GM13977 (cell line): ENCODE measurements at regions not wholly inside any gene's neighbourhood (a gene's known extent, or its start where the extent isn't known, plus 50 kb on each side); places are given as distances from the start of the nearest gene placed in this dataset.

Source experiments
- DNase-seq: peaks from one replicate; pipeline ENCODE4 v3.0.0; 2012; ENCODE audit warnings: low spot score
- in situ Hi-C: fragments of 300-500 bp; cut with MboI; formaldehyde crosslinking; loops from one replicate; pipeline ENCODE4 v1.12.0; 2022; ENCODE audit warnings: low sequenced_read_pairs, low pct_unique_long_range_greater_than_20kb, mixed read lengths, inconsistent platforms; ENCODE audit not compliant: unreplicated experiment
- TF ChIP-seq, protein P1 (sequence below): IDR thresholded peaks from 2 replicates; pipeline ENCODE4 v1.5.1; 2012; ENCODE audit warnings: mild to moderate bottlenecking, control low read depth; ENCODE audit not compliant: insufficient read depth; ENCODE audit errors: extremely low read depth, missing control alignments

DNA sequence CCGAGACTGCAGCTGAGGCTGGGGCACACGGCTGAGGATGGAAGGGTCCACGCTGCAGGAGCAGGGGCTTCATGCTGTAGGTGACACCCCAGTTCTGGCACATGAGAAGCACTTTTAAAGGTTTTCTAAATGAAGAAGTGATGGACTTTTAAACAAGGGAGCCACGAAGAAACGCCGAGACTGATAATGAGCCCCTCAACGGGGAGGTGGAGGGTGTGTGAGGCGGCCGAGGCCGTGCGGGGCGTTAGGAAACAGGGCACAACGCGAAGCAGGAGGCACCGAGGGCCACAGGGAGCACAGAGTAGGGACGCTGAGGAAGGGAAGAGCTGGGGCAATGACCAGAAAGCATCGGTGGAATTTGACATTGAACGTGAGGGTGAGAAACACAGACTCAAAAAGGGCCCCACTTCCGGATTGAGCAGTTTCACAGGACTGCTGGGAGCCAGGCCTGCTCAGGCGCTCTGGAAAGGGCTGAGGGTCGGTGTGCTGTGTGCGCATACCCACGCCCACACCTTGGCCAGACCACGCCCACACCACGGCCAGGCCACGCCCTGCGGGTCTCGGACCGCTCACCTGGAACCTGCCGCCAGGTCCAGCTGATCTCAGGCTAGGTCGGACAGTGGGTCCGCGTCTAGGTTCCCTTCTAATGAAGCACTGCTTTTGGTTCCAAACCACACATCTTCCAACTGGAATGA is 115.7 kb downstream of the GYPC start:
- in situ Hi-C loops = loop anchor here (10.0 kb wide), 1 partner anchor 247 kb away; no protein-coding TSS in a partner anchor
- TF ChIP-seq, protein P1, sequence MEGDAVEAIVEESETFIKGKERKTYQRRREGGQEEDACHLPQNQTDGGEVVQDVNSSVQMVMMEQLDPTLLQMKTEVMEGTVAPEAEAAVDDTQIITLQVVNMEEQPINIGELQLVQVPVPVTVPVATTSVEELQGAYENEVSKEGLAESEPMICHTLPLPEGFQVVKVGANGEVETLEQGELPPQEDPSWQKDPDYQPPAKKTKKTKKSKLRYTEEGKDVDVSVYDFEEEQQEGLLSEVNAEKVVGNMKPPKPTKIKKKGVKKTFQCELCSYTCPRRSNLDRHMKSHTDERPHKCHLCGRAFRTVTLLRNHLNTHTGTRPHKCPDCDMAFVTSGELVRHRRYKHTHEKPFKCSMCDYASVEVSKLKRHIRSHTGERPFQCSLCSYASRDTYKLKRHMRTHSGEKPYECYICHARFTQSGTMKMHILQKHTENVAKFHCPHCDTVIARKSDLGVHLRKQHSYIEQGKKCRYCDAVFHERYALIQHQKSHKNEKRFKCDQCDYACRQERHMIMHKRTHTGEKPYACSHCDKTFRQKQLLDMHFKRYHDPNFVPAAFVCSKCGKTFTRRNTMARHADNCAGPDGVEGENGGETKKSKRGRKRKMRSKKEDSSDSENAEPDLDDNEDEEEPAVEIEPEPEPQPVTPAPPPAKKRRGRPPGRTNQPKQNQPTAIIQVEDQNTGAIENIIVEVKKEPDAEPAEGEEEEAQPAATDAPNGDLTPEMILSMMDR = no peak
- no peak for DNase-seq

DNA sequence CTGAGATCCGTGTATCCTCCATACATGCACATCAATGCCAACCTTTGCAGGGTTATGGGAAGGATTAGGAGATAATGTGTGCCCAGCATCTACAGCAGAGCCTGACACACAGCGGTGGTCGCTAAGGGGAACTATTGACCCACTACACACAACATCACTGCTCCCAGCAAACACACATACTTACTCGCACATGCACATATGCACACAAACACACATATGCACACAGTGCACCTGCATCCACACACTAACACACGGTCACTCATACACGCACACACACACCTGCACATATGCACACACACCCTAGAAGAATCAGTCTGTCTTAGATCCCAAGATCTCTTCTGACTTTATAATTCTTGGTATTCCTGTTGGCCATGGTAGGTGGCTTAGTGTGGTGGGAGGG is 118.3 kb downstream of the GYPC start:
- in situ Hi-C loops = loop anchor here (10.0 kb wide), 1 partner anchor 249 kb away; no protein-coding TSS in a partner anchor
- DNase-seq = no peak
- TF ChIP-seq, protein P1 = no peak

DNA sequence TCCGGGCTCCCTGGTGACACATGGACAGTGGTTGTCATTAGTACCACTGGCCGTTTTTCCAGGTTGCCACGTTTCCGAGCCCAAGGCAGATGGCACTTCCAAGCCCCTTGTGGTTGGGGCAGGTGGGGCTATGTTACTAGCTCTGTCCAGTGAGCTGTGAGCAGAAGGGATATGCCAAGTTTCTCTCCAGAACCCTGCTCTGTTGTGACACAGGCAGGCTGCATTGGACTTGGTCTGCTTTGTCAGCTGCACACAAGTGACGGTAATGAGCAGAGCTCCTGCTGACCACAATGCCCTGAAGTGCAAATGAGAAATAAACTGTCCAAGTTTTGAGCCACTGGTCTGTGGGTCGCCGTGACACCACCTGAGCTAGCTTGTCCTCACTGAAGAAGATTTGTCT is 118.8 kb downstream of the GYPC start:
- in situ Hi-C loops = loop anchor here (10.0 to 25.0 kb wide), 2 partner anchors 250 to 512 kb away; no protein-coding TSS in a partner anchor
- TF ChIP-seq, protein P1 = no peak
- no peak for DNase-seq

DNA sequence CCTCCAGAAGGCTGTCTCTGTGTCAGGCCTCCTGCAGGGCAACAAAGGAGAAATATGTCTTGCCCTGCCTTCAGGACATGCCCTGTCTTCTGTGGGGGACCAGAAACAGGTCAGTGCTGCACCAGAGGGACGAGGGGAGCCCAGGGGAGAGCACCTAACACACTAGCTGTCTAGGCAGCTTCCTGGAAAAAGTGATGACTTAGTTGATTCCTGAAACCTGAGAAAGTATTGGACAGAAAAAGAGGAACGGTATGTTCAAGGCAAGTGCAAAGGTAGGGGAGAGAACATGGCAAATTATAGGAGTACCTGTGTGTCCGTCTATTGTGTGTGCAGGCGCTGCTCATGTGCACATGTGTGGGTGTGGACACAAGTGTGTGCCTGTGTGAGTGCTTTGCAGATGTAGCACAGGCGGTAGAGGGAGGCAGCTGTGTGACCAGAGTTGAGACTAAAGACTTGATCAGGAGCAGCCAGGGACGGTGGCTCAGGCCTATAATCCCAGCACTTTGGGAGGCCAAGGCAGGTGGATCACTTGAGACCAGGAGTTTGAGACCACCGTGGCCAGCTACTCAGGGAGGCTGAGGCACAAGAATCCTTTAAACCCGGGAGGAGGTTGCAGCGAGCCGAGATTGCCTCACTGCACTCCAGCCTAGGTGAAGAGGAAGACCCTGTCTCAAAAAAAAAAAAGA is 119.5 kb downstream of the GYPC start:
- TF ChIP-seq, protein P1 = no peak
- DNase-seq = no peak
- in situ Hi-C loops = loop anchor here (10.0 to 25.0 kb wide), 2 partner anchors 251 to 513 kb away; no protein-coding TSS in a partner anchor

DNA sequence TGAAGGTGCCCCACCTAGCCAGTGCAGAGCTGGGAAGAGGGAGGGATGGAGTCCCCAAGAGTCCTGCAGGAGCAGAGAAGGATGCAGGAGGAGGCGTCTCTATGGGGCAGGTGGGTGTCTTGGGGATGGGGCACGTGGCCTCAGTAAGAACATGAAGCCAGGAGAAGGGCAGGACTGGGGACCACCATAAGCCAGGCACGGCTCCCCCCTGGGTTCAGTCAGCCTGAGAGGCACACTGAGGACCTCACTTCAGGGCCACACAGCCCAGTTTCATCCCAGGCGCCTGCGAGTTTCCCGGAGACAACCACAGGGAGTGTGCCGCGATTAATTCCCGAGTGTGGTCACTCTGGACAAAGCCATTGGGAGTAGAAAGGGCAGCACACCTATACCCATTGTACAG is 120.3 kb downstream of the GYPC start:
- in situ Hi-C loops = loop anchor here (10.0 to 25.0 kb wide), 2 partner anchors 251 to 514 kb away; no protein-coding TSS in a partner anchor

DNA sequence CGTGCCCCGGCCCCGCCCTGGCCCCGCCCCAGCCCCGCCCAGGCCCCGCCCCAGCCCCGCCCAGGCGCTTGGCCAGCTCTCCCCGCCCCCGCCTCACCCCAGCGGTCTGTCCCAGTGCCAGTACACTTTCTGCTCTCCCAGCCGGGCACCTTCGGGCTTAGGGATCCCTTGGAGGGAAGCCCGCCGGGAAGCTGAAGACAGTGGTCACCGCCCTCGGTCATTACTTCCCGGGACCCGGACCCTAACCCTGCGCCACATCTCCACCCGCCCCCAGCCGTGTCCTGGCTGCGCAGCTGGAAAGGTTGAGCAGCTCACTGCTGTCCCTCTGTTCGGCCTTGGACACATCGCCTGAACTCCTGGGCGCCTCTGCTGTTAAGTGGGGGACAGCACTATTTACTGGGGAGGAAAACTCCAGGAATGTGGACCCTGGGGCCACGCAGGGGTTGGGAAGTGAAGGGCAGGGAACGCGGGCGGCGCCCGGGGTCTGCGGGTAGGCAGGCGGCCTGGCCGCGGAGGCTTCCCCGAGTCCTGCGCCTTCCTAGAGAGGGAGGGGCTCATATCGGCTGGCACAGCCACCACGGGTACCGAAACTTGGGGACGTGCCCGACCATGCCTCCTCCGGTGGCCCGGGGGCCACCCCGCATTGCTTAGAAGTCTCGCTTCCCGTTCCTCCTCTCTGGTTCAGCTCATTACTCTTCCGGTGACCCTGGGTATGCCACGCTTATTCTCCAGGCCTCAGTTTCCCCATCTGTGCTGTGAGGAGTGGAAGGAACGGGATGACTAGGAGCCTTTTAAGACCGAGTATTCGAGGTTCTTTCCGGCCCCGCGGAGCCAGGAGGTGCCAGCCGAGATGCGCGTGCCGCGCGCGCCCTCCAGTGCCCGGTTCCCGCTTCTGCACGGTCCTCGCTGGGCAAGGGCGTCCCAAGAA is 121.0 kb downstream of the GYPC start:
- DNase-seq = peak; percentile 88
- in situ Hi-C loops = loop anchor here (10.0 to 25.0 kb wide), 2 partner anchors 252 to 515 kb away; no protein-coding TSS in a partner anchor
- TF ChIP-seq, protein P1 = peak; percentile 99

More for the DNA sequence above, 120.3 kb downstream of the GYPC start:
- DNase-seq = no peak
- TF ChIP-seq, protein P1 = no peak
